Brain microvascular endothelial cell (primary cell): ENCODE measurements at regions not wholly inside any gene's neighbourhood (a gene's known extent, or its start where the extent isn't known, plus 50 kb on each side); places are given as distances from the start of the nearest gene placed in this dataset.

Experiments
- DNase-seq: peaks from one replicate; pipeline ENCODE4 v3.0.0-alpha.2; 2020
- H3K27ac ChIP-seq: fragments of 250-450 bp; sonication (Bioruptor Pico); 2 replicates; pipeline ENCODE4 v1.5.1; 2020; ENCODE audit warnings: mild to moderate bottlenecking, moderate library complexity
- H3K27me3 ChIP-seq: fragments of 250-450 bp; sonication (Bioruptor Pico); replicated peaks from 2 replicates; pipeline ENCODE4 v1.5.1; 2020; ENCODE audit warnings: mild to moderate bottlenecking
- H3K36me3 ChIP-seq: fragments of 250-450 bp; sonication (Bioruptor Pico); replicated peaks from 2 replicates; pipeline ENCODE4 v1.5.1; 2020; ENCODE audit warnings: mild to moderate bottlenecking
- H3K4me3 ChIP-seq: 2 replicates; pipeline ENCODE4 v1.5.1; 2011; ENCODE audit warnings: low read depth, mild to moderate bottlenecking, control low read depth, low read length, moderate library complexity
- CTCF ChIP-seq: IDR thresholded peaks from 2 replicates; pipeline ENCODE4 v1.5.1; 2011; ENCODE audit warnings: low read depth, mild to moderate bottlenecking, moderate library complexity, low read length, control low read depth, inconsistent platforms; ENCODE audit errors: missing control alignments
- in situ Hi-C: cut with HindIII; loops from 2 replicates; pipeline ENCODE4 v1.10.0; 2017; ENCODE audit warnings: low sequenced_read_pairs, low pct_ligation_motif_present

GRCh38 chr1:244163861-244164510, 112.9 kb downstream of the ZBTB18 start:
- DNase-seq, result peak; percentile 93
- in situ Hi-C loops, result no loop called here
- no peaks in the 10 kb centered on the region for H3K27me3 ChIP-seq
- H3K4me3 ChIP-seq, result peak overlapping the region; percentile 26
- H3K27ac ChIP-seq, result peak overlapping the region; percentile 66
- no peak for TF ChIP-seq CTCF
- H3K36me3 ChIP-seq, result no peaks in the 10 kb centered on the region

GRCh38 chr1:244164511-244164890, 113.4 kb downstream of the ZBTB18 start:
- no peaks in the 10 kb centered on the region for H3K27me3 ChIP-seq
- peak overlapping the region; percentile 66 for H3K27ac ChIP-seq
- in situ Hi-C loops, result no loop called here
- H3K36me3 ChIP-seq, result no peaks in the 10 kb centered on the region
- no peak for DNase-seq
- TF ChIP-seq CTCF, result no peak
- no peak overlapping the region for H3K4me3 ChIP-seq

GRCh38 chr1:244165021-244165420, 113.9 kb downstream of the ZBTB18 start:
- in situ Hi-C loops, result no loop called here
- Histone ChIP-seq H3K36me3 (no peaks in the 10 kb centered on the region), H3K4me3 (no peak overlapping the region), H3K27me3 (no peaks in the 10 kb centered on the region), H3K27ac (no peak overlapping the region)
- no peak for TF ChIP-seq CTCF
- no peak for DNase-seq

GRCh38 chr1:244165701-244166100, 114.6 kb downstream of the ZBTB18 start:
- no peak for DNase-seq
- Histone ChIP-seq H3K27me3 (no peaks in the 10 kb centered on the region), H3K27ac (no peak overlapping the region), H3K36me3 (no peaks in the 10 kb centered on the region), H3K4me3 (no peak overlapping the region)
- no peak for TF ChIP-seq CTCF
- in situ Hi-C loops, result no loop called here

GRCh38 chr1:244171241-244171985, 120.3 kb downstream of the ZBTB18 start:
- in situ Hi-C loops, result no loop called here
- H3K36me3 ChIP-seq, result no peaks in the 10 kb centered on the region
- TF ChIP-seq CTCF, result no peak
- DNase-seq, result no peak
- H3K27me3 ChIP-seq, result no peaks in the 10 kb centered on the region
- H3K4me3 ChIP-seq, result no peak overlapping the region
- H3K27ac ChIP-seq, result no peak overlapping the region
